Adrenal gland (tissue), 9 donors: ENCODE measurements at regions not wholly inside any gene's neighbourhood (a gene's known extent, or its start where the extent isn't known, plus 50 kb on each side); places are given as distances from the start of the nearest gene placed in this dataset.

ENCODE experiments used
- DNase-seq, 7 donors: peaks; one replicate each; pipeline ENCODE4 v3.0.0-alpha.2; 2019 to 2020
- H3K27ac ChIP-seq, 5 donors: fragments of 200-600 bp; sonication (generic) in 4 of 5; 1 replicate in 3 of 5; 2 replicates in 2 of 5; pipeline versions ENCODE4 v1.5.1 to v1.8.0; 2016 to 2020; ENCODE audit warnings: mild to moderate bottlenecking in 1 of 5
- H3K27me3 ChIP-seq: fragments of 200-600 bp; 2 replicates; pipeline ENCODE4 v1.8.0; 2021
- H3K36me3 ChIP-seq, 2 donors: fragments of 200-600 bp; replicated peaks in 1 of 2; 1 replicate in 1 of 2; 2 replicates in 1 of 2; pipeline versions ENCODE4 v1.5.1 to v1.8.0; 2018 to 2022
- H3K4me1 ChIP-seq, 2 donors: fragments of 200-600 bp; replicated peaks in 1 of 2; 1 replicate in 1 of 2; 2 replicates in 1 of 2; pipeline versions ENCODE4 v1.5.1 to v1.8.0; 2018 to 2021
- H3K4me3 ChIP-seq, 4 donors: fragments of 200-600 bp; sonication (generic) in 3 of 4; one replicate each; pipeline ENCODE4 v1.5.1; 2016 to 2018
- H3K9me3 ChIP-seq, 3 donors: fragments of 200-600 bp; sonication (generic) in 1 of 3; replicated peaks in 1 of 3; 1 replicate in 2 of 3; 2 replicates in 1 of 3; pipeline versions ENCODE4 v1.5.1 to v1.8.0; 2016 to 2021
- CTCF ChIP-seq, 6 experiments: fragments of 450-650 bp in 4 of 6; fragments of 200-600 bp in 2 of 6; sonication (generic) in 1 of 6; IDR thresholded peaks; 1 replicate in 5 of 6; 2 replicates in 1 of 6; pipeline versions ENCODE4 v1.5.1 to v1.8.0; 2016 to 2021; ENCODE audit warnings: antibody characterized with exemption in 6 of 6, mild to moderate bottlenecking in 2 of 6, moderate library complexity in 1 of 6
- POLR2A ChIP-seq, 2 donors: fragments of 450-650 bp; IDR thresholded peaks; one replicate each; pipeline ENCODE4 v1.6.1; 2017; ENCODE audit warnings: antibody characterized with exemption in 2 of 2, mild to moderate bottlenecking in 2 of 2, moderate library complexity in 1 of 2
- WGBS, 4 donors: extraction: QIAGEN DNeasy Blood & Tissue Kit in 2 of 4; methylation state at CpG; one replicate each; pipeline versions ENCODE4 v1.1.5 to v1.1.7; 2013 to 2017; 5-methylcytosine and 5-hydroxymethylcytosine counted together
- intact Hi-C, 2 donors: fragments of 100-400 bp; cut with DNase I; formaldehyde crosslinking; loops; one replicate each; pipeline versions ENCODE4 v1.14.1 to v1.15.0; 2022 to 2023
- donor health status: healthy with polysubstance abuse.
- donor health status: Bipolar disorder and iron deficiency.
- donor health status: DM: yes; HTN: yes; CAD: no.
- donor health status: DM: no; HTN: no; CAD: no.
- donor health status: DM: no; HTN: no; CAD: no.

- no peak for DNase-seq
- Histone ChIP-seq H3K4me1 (no peaks in the 10 kb centered on the region), H3K9me3 (no peaks in the 10 kb centered on the region), H3K4me3 (no peak overlapping the region), H3K36me3 (no peaks in the 10 kb centered on the region), H3K27ac (no peak overlapping the region), H3K27me3 (no peaks in the 10 kb centered on the region)
- intact Hi-C loops = no loop called here
- 82 to 91% (median 86%) methylated on average over 4 of the region's 4 CpGs for WGBS, 4 donors
- TF ChIP-seq CTCF (IDR thresholded peaks at IDR 0.05) = no peak
- TF ChIP-seq POLR2A (IDR thresholded peaks at IDR 0.05) = no peak
Observed at GRCh38 chr6:51057296-51057695, 238.6 kb downstream of the TFAP2B start.

GRCh38 chr6:51060262-51060762 is 241.6 kb downstream of the TFAP2B start:
- WGBS, 4 donors = 75 to 86% (median 83%) methylated on average over 2 to 3 of the region's 3 CpGs
- Histone ChIP-seq H3K27me3 (no peaks in the 10 kb centered on the region), H3K27ac (no peak overlapping the region), H3K4me3 (no peak overlapping the region), H3K9me3 (no peaks in the 10 kb centered on the region), H3K36me3 (no peaks in the 10 kb centered on the region), H3K4me1 (no peaks in the 10 kb centered on the region)
- intact Hi-C loops = no loop called here
- no peak for DNase-seq
- TF ChIP-seq CTCF (IDR thresholded peaks at IDR 0.05) (no peak), POLR2A (IDR thresholded peaks at IDR 0.05) (no peak)

- WGBS, 4 donors = 37 to 55% (median 52%) methylated on average over 3 of the region's 3 CpGs
- Histone ChIP-seq H3K4me3 (no peak overlapping the region), H3K27ac (no peak overlapping the region), H3K4me1 (no peaks in the 10 kb centered on the region), H3K9me3 (no peaks in the 10 kb centered on the region), H3K27me3 (no peaks in the 10 kb centered on the region), H3K36me3 (no peaks in the 10 kb centered on the region)
- TF ChIP-seq POLR2A (IDR thresholded peaks at IDR 0.05) = no peak
- TF ChIP-seq CTCF (IDR thresholded peaks at IDR 0.05) = no peak
- intact Hi-C loops = no loop called here
- no peak for DNase-seq
Observed at GRCh38 chr6:51062166-51062722, 243.6 kb downstream of the TFAP2B start.

- TF ChIP-seq POLR2A (IDR thresholded peaks at IDR 0.05) (no peak), CTCF (IDR thresholded peaks at IDR 0.05) (no peak)
- H3K9me3 ChIP-seq = no peaks in the 10 kb centered on the region
- no peaks in the 10 kb centered on the region for H3K4me1 ChIP-seq
- no peaks in the 10 kb centered on the region for H3K36me3 ChIP-seq
- DNase-seq = no peak
- H3K27ac ChIP-seq = no peak overlapping the region
- intact Hi-C loops = no loop called here
- WGBS, 4 donors = 46 to 81% (median 68%) methylated on average over 2 to 3 of the region's 3 CpGs
- H3K27me3 ChIP-seq = no peaks in the 10 kb centered on the region
- no peak overlapping the region for H3K4me3 ChIP-seq
Observed at GRCh38 chr6:51077821-51078518, 259.3 kb downstream of the TFAP2B start.
